NCI-H226 (cell line): ENCODE measurements at regions not wholly inside any gene's neighbourhood (a gene's known extent, or its start where the extent isn't known, plus 50 kb on each side); places are given as distances from the start of the nearest gene placed in this dataset.
"Not testable (repeated sequence)": the region's sequence is repeated elsewhere in the genome, so short reads cannot be mapped to it uniquely, and the experiment has no call there.

Experiments
- DNase-seq: peaks from one replicate; pipeline ENCODE4 v3.0.0-alpha.2; 2015

DNA sequence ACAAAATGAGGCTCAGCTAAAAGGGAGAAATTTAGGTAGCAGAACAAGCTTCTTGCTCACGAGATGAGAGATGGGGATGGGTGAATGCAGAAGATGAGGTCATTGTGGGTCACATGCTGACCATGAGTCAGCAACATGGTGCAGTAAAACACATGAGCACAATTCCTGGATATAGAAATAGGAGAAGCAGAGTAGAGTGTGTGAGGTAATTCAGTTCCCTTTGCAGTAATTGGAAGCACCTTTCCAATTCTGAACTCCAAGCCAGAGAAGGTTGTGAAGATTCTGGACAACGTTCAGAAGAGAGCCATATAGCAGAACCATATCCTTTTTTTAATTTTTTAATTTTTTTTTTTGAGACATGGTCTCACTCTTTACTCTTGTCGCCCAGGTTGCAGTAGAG lies 62.0 kb upstream of the LMNTD1 start:
- DNase-seq = peak; percentile 69

DNA sequence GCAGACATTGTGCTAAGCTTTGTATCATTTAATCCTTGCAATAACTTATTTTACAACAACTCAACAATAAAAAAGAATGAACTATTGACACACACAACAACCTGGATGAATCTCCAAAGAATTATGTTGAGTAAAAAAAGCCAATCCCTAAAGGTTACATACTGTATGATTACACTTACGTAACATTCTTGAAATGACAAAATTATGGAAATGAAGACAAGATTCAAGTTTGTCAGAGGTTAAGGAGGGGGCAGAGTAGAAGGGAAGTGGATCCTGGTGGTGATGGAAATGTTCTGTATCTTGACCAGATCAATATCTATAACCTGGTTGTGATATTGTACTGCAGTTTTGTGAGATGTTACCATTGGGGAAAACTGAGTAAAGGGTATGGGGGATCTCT lies 63.2 kb upstream of the LMNTD1 start:
- DNase-seq = no peak

DNA sequence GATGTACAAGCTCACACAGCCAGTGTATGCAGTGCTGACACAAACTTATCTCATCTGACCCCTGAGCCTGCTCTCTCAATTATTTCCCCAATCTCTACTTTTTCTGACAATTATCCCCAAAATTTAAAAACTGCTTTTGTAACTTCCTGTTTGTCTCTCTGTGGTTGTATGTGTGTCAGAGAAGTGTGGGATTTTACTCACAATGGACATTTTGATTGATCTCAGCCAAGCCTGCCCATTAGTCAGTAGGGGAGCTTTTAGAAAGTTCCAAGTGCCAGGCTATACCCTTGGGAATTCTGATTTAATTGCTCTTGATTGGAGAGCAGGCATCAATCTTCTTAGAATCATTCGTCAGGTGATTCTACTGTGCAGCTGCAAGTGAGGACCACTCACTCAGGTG lies 64.9 kb upstream of the LMNTD1 start:
- no peak for DNase-seq

DNA sequence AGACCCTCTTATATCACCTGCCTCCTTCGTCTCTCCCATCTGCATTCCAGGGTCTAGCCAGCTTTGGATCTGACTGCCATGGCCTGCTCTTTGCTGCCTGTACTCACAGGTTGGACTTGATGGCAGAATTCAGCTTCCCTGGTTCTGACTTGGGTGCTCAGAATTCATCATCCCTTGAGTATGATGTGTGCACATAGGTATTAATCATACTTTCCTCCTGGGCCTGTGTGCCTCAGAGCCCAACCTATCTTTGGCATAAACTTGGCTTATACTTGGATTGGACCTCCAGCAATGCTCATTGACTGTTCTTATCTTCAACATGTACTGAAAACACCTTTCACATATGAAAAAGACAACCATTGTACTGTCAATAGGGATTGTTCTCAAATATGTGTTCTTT lies 70.7 kb upstream of the LMNTD1 start:
- peak; percentile 26 for DNase-seq

DNA sequence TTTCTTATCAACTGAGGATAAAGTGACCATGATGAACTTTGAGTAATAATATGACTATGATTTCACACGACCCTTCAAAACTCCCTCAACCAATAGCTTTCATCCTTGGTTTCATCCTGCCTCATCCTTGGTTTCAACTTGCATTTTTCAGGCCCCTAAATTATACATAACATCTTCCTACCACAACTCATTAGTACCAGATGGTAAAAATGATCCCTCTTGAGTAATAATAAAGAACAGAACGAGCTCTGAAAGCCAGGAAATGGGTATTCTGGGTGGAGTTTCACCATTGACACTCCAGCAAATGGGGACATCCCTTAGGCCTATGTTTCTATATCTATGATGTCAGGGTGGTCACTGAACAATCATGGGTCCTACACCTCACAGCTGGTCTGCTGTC lies 72.1 kb upstream of the LMNTD1 start:
- no peak for DNase-seq

DNA sequence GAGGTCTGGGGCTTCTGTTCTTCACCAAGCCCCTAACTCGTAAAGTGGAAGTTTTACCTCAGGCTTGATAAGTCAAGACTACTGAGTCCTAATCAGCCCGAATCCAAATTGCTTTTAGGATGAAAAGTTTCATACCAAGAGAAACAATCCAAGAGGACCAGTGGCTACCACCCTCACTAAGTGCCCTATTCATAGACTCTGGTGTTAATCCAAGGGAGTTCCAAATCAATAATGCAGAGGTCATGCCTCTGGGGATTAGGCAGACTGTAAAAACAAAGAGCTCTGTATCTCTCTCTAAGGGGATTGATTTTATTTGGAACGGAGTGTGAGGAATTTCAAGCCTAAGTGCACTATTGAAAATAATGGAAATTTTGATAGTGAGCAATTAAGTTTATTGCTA lies 76.3 kb upstream of the LMNTD1 start:
- no peak for DNase-seq

DNA sequence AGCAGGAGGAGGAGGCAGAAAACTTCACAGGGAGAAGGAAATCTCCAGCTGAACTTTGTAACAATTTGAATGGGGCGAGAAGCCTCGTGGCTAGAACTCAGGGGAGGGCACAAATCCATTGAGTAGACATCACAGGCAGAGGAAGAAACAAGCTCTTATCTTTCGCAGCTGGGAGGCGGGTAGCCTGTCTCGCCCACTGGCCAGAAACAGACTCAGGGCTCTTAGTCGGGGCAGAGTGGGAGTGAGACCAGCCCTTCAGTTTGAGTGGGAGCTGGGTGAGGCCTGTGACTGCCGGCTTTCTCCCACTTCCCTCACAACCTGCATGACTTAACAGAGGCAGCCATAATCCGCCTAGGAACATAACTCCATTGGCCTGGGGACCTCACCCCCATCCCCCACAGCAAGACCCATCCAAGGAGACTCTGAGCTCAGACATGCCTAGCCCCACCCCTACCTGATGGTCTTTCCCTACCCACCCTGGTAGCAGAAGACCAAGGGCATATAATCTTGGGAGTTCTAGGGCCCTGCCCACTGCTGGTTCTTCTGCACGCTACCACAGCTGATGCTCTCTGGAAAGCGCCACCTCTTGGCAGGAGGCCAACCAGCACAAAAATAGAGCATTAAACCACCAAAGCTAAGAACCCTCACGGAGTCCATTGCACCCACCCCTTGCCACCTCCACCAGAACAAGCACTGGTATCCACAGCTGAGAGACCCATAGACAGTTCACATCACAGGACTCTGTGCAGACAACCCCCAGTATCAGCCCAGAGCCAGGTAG lies 77.8 kb upstream of the LMNTD1 start:
- DNase-seq = not testable (repeated sequence)

DNA sequence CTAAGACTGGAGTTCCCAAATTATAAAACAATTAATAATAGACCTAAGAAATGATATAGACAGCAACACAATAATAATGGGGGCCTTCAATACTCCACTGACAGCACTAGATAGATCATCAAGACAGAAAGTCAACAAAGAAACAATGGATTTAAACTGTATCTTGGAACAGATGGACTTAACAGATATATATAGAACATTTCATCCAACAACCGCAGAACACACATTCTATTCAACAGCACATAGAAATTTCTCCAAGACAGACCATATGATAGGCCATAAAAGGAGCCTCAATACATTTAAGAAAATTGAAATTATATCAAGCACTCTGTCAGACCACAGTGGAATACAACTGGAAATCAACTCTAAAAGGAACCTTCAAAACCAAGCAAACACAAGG lies 80.1 kb upstream of the LMNTD1 start:
- DNase-seq = not testable (repeated sequence)

DNA sequence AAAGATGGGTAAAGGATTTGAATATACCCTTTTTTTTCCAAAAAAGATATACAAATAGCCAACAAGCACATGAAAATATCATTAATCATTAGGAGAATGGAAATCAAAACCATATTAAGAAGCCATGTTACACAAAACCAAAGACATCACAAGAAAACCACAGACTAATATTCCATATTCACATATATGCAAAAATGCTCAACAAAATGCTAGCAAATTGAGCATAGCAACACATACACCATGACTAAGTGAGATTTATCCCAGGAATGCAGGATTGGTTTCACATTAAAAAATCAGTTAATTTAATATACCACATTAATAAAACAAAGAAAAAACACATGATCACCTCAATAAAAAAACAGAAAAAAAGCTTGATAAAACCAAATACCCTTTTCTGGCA lies 84.7 kb upstream of the LMNTD1 start:
- no peak for DNase-seq

DNA sequence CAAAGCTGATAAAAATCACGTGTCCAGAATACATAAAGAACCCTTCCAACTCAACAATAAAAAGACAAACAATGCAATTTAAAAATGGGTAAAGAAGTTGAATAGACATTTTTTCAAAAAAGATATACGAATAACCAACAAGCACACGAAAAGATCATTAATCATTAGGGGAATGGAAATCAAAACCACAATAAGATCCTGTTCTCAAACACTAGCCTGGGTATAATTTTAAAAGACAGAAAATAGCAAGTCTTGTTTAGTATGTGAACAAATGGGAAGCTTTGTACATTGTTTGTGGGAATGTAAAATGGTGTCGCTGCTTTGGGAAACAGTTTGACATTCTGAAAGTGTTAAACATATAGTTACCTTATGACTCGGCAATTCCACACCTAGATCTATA lies 86.3 kb upstream of the LMNTD1 start:
- DNase-seq = no peak

DNA sequence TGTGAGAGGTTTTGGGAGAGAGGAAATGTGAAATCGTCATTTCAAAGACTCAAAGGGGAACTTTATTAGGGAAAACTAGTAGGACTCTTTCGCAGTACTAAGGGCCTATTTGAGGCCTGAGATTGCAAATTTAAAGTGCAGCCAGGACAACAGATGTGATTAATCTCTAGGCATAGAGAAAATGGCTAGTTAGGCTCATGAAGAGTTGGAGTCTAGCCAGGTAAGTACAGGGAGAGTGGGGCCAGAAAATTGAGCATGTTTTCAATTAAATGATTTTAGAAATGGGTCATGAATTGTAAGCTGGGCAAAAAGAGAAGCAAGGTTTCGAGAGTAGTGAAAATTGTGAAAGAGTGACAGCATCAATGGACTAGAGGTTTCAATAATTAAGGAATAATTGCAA lies 91.9 kb upstream of the LMNTD1 start:
- DNase-seq = no peak

DNA sequence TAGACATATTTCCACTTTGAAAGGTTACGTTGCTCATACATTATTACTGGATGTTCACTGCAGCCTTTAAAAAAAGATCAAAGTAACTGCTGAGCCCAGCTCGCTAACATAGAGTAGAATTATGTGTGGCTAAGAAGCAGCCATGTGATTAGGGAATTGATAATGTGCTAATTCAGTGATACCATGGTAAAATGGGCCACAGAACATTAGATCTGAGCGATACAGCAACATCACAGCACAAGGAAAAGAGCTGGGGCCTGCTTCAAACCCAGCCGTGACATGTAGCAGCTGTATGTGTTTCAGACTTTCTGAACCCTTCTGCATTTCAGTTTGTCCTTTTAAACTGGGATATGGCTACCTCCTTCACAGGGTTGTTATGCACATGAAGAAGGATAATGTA lies 92.3 kb upstream of the LMNTD1 start:
- DNase-seq = no peak

DNA sequence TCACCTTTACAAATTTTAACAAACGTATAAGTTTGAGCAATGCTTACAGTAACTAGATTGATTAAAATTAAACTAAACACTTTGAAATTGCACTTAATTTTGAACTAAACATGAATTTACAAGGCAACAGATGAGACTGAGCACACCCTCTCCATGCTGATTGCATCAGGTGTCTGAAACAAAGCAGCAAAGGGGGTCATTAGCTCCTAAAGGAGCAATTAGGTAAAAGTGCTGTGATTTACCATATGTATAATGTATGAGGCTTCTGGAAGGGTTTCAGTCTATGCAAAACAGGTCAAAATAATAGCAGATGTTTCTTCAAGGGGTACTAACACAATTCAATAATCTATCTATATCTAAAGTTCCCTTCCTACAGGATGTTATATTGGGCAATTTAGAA lies 98.8 kb upstream of the LMNTD1 start:
- no peak for DNase-seq

DNA sequence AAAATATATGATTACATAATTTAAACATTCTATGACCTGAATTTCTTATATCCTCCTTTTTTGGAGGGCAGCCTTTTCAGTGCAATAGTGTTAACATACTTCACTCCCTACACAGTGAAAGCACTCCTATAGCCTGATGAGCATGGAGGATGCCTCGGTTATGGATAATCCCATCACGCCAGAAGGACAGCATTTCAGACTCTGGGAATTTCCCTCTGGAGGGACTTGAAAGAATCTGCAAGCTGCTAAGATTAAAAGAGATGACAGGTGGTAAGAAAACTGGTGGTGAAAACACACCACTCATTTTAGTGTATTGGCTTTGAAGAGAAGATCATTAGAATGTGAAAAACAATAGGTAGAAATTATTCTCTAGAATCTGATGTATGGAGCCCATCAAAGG lies 99.3 kb upstream of the LMNTD1 start:
- DNase-seq = no peak

DNA sequence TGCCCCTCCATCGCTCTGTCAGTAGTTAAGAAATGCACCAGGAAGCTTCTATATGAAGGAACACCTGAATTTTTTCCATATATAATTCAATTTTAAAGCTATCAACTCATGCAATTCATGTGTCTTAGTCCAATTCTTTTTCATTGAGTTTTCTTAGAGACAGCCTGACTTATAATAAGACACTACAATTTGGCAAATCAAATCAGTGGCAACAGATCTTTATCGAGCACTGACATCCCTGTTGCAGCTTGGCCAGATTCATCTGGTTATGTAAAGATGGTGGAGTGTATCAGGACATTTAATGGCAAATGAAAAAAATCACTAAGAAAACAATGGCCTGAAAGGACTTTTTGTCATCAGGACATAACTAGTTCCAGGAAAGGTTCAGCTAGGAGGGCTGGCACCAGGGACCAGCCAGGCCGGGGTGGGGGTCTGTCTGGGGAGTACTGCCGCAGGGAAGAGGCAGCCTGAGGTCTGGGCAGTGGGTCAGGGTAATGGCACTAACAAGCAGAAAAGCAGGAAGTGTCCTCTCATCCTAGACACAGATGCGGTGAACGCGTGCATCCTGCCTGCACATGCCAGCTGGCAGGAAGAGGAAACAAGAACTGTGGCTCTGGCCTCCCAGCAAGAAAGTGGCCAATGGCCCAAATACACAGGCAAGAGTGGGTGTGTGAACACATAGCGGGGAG lies 100.5 kb upstream of the LMNTD1 start:
- DNase-seq = no peak

DNA sequence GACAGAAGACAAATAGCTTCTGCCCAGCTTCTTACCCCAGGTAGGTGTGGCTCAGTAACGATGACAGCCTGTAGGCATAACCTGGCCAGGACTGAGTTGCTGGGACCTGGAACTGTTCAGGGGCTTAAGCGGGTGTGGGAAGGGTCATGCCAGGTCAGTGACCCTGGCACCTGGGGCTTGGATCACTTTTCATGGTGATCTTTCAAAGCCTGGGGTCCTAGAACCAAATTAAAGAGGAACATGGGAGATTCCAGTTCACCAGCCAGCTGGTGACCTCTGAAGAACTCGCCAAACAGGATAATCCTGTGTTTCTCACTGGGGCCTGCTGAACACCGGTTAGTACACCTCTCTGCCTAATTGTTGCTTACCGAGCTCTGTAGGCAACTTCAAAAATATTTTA lies 102.6 kb upstream of the LMNTD1 start:
- no peak for DNase-seq

DNA sequence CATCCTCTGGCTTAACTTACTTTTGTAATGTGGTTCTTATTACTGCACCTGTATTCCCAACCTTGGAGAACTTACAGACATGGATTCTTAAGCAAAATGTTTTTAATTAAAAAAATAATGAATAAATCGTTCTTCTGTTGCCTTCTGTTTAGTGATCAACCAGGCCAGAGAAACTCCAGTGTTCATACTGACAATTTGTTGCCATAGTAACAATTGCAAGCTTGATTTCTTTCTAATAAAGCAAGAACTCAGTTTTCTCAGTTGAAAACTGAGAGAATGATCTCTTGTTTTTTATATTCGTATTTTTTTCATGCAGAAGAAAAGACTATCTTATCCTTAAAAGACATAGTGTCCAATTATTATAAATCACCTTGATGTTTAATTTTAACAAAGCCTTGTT lies 106.5 kb upstream of the LMNTD1 start:
- DNase-seq = no peak

DNA sequence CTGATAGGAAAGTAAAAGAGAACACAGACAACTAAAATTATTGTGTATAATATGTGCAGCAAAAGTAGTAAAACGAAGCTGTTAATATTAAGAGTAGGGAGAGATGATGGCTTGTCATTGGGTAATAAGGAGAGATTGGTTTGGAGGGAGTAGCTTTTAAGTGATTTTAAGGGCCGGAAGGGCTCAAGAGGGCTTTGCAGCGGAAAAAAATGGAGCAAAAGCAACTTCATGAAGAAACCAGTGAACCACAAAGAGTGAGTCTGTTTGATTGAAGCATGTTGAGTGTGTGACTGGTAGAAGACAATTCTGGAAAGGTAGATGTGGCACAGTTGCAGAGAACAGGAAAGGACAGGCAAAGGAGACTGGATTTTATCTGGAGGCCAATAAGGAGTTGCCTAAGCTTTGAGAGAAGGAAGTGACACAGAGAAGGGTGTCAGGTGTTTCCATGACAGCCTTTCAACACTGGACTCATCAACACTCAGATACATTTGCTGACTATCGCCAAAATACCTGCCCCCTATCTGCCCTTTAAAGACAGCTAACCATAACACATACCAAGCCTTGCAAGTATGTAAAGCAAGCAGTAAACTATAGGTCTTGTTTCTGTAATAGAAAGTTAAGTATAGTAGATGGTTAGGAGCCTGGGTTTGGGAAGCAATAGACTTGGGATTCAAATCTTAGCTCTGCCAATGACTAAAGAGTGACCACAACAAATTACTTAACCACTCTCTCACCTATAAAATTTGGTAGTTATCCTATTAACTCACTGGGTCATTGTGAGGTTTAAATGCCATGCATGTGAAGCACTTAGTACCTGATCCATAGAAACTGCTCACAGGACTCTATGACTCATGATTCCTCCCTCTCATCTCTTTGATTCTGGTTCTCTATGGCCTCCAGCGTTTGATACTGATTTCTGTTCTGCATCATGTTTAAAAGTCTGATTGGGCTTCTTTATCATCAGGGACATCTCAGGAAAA lies 117.3 kb upstream of the LMNTD1 start:
- DNase-seq = peak; percentile 65

DNA sequence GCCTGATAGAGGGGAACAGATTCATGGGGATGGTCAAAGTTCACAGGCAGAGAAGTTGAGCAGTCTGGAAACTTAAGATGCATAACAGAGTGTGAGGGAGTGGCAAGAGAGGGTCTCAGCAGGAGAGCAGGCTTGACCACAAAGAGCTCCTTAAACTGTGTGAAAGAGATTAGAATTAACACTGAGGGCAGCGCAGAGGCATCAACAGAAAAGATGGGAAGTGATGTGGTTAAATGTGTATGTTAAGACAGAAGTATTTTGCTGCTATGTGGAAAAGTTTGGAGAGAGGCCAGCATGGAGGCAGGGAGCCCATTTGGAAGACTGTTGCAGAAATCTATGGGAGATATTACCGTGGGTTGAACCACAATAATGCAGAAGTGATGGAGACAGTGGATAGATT lies 122.7 kb upstream of the LMNTD1 start:
- DNase-seq = peak; percentile 67

DNA sequence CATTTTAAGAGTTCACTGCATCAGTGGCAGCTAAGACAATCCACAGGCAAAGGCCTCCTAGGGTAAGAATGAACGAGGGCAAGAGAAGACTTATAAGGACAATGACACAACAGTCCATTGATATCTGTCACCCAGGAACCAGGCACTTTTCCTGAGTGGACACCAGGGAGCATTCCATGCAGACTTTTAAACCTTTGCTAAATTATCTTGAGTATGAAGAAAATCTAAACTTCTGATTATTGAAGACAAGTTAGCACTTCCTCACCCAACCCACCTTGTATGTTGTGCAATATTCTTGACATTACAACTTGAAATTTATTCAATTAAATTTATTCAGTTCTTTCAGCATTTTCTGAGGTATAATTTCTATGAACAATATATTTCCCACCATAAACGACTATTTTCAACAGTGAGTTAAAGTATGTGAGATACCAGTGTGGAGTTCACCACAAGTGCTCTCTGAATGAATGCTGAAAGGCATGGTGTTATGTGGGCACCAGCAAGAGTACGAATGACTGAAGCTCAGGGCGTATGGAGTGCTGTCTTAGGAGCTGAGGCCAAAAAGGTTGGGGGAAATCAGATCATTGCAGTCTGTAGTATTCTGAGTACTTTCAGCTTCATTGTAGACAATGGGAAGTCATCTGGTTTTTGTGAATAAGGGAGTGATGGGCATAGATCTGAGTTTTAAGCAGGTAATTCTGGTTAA lies 124.3 kb upstream of the LMNTD1 start:
- no peak for DNase-seq

DNA sequence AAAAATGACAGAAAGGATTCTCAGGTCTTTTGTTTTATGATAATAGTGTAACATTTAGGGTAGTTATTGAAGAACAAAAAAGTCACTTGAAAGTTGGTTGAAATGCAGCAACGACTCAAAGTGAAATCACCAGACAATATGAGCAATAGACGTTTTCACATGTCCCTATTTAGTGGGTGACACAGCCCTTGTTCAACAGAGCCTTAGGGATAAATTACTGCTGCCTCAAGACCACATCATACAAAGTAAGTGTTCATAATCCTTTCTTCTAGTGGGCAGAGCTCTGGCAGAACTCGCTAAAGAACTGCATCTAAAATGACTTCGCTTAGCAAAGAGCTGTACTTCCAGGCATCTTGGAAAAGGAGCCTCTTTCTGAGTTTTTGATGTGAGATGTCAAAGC lies 128.5 kb upstream of the LMNTD1 start:
- DNase-seq = no peak

DNA sequence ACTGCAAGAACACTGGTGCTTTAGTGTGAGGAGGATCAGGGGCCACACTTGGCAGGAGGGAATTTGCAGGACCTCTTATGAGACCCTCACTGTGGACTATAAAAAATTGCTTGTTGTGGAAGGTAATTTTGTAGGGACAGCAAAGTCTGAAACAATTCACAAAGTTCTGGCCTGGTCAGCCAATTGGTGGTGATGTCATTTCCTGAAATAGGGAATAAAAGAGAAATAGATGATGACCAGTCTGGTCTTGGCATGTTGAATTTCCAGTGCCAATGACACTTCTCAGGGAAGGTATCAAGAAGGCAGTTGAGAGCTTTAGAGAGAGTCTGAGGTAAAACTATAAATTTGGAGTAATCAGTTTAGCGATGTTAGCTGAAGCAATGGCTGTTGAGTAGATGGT lies 129.3 kb upstream of the LMNTD1 start:
- no peak for DNase-seq

DNA sequence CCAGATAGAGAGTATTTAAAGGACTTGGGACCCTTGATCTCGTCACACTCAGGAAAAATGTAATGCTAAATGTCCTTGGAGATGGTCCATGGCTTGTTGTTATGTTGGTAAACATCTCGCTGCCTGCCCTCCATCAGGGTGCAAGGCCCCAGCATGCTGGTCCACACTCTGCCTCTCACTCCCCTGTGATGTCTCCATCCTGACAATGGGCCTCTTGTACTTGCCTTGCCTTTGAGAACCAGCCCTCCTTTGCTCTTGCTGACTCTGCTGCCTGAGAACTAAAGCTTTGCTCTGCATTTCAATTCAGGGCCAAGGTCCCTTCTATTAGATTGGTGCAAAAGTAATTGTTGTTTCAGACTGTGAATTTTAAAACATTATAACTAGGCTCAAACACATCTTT lies 131.0 kb upstream of the LMNTD1 start:
- DNase-seq = no peak
